ENCODE measurements at regions not wholly inside any gene's neighbourhood (a gene's known extent, or its start where the extent isn't known, plus 50 kb on each side); places are given as distances from the start of the nearest gene placed in this dataset.

DNA sequence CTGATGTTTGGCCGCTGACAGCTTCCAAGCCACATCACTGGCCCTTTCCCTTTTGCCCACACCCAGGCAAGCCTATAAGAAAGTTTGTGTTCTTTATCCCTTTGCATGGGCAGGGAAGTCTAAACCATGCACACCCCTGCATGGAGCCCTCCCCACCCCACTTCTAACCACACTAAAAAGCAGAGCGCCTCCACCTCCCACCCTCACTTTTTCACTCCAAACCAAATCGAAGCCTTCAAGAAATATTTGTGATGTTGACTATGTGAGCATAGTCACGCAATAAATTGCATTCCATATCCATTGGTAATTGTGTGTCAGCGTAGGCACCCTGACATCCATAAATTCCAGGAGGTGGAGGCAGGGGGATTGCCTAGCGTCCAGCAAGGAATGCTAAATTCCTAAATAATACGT, 104.4 kb upstream of the LSM14A start:
- no peaks in the 10 kb centered on the region for H4K20me1 ChIP-seq (ENCODE audit: control insufficient read depth, extremely low read depth, insufficient read depth, low read length)
- no peaks in the 10 kb centered on the region for H3K9me3 ChIP-seq (ENCODE audit: control insufficient read depth, low read depth, low read length)
- no peak overlapping the region for H3K27ac ChIP-seq (ENCODE audit: control insufficient read depth, insufficient read depth, low read length)
- H3K4me3 ChIP-seq (ENCODE audit: control insufficient read depth in 2 of 3, extremely low read depth in 1 of 3, insufficient read depth in 2 of 3, low read depth in 1 of 3, low read length in 3 of 3) = no peak overlapping the region
- no peak overlapping the region for H2AFZ ChIP-seq (ENCODE audit: control insufficient read depth, low read length)
- dilution Hi-C loops (cut with MboI; ENCODE audit: extremely low pct_ligation_motif_present, low sequenced_read_pairs) = no loop called here
- DNase-seq (ENCODE audit: low read depth, low spot score) (no peak), FAIRE-seq (no peak)
- no peaks in the 10 kb centered on the region for H3K9me1 ChIP-seq (ENCODE audit: control insufficient read depth, extremely low read depth, insufficient read depth, low read length)
- no peaks in the 10 kb centered on the region for H3K27me3 ChIP-seq (ENCODE audit: control insufficient read depth, extremely low read depth, insufficient read depth, low read length)
- no peak overlapping the region for H3K4me2 ChIP-seq (ENCODE audit: control insufficient read depth, extremely low read depth, insufficient read depth, low read depth, low read length)
- no peaks in the 10 kb centered on the region for H3K4me1 ChIP-seq (ENCODE audit: control insufficient read depth, extremely low read depth, insufficient read depth, low read length)
- no peak for TF ChIP-seq EZH2 (IDR thresholded peaks at IDR 0.05; ENCODE audit: low read length)
- TF ChIP-seq, protein P1, sequence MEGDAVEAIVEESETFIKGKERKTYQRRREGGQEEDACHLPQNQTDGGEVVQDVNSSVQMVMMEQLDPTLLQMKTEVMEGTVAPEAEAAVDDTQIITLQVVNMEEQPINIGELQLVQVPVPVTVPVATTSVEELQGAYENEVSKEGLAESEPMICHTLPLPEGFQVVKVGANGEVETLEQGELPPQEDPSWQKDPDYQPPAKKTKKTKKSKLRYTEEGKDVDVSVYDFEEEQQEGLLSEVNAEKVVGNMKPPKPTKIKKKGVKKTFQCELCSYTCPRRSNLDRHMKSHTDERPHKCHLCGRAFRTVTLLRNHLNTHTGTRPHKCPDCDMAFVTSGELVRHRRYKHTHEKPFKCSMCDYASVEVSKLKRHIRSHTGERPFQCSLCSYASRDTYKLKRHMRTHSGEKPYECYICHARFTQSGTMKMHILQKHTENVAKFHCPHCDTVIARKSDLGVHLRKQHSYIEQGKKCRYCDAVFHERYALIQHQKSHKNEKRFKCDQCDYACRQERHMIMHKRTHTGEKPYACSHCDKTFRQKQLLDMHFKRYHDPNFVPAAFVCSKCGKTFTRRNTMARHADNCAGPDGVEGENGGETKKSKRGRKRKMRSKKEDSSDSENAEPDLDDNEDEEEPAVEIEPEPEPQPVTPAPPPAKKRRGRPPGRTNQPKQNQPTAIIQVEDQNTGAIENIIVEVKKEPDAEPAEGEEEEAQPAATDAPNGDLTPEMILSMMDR (optimal IDR thresholded peaks at IDR 0.05 in 1 of 3, IDR thresholded peaks at IDR 0.05 in 1 of 3, conservative IDR thresholded peaks at IDR 0.05 in 1 of 3; ENCODE audit: extremely low read depth in 1 of 3, insufficient read depth in 2 of 3, low read length in 3 of 3) = no peak
- no peaks in the 10 kb centered on the region for H3K79me2 ChIP-seq (ENCODE audit: control insufficient read depth, insufficient read depth, low read length)
- H3K9ac ChIP-seq (ENCODE audit: control insufficient read depth, extremely low read depth, insufficient read depth, low read length) = no peak overlapping the region
- H3K36me3 ChIP-seq (ENCODE audit: control insufficient read depth in 2 of 2, extremely low read depth in 1 of 2, insufficient read depth in 2 of 2, low read length in 2 of 2) = no peaks in the 10 kb centered on the region

DNA sequence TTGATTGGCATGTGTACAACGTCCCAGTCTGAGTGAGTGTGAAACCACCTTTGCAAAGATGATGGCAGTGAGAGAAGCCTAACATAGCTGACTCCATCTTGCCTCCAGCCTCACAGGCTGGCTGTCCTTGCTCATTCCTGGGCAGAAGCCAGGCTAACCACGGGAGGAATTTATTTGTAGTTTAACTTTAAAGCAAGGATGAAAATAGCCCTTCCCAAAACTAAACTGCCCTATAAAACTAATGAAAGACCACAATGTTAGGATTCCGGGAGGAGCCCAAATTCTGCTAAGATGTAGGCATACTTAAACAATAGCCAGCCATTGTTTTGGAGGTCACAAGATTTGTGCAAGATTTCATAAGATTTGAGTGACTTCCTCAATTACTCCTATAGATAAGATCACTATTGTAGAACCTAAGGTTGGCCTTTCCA, 96.6 kb upstream of the LSM14A start:
- Histone ChIP-seq H4K20me1 (ENCODE audit: control insufficient read depth, extremely low read depth, insufficient read depth, low read length) (no peaks in the 10 kb centered on the region), H3K9ac (ENCODE audit: control insufficient read depth, extremely low read depth, insufficient read depth, low read length) (no peak overlapping the region), H3K9me1 (ENCODE audit: control insufficient read depth, extremely low read depth, insufficient read depth, low read length) (no peaks in the 10 kb centered on the region), H2AFZ (ENCODE audit: control insufficient read depth, low read length) (no peak overlapping the region), H3K27ac (ENCODE audit: control insufficient read depth, insufficient read depth, low read length) (no peak overlapping the region), H3K36me3 (ENCODE audit: control insufficient read depth in 2 of 2, extremely low read depth in 1 of 2, insufficient read depth in 2 of 2, low read length in 2 of 2) (no peaks in the 10 kb centered on the region), H3K4me3 (ENCODE audit: control insufficient read depth in 2 of 3, extremely low read depth in 1 of 3, insufficient read depth in 2 of 3, low read depth in 1 of 3, low read length in 3 of 3) (no peak overlapping the region), H3K27me3 (ENCODE audit: control insufficient read depth, extremely low read depth, insufficient read depth, low read length) (peaks cover 3% of the 10 kb centered on the region), H3K9me3 (ENCODE audit: control insufficient read depth, low read depth, low read length) (no peaks in the 10 kb centered on the region), H3K79me2 (ENCODE audit: control insufficient read depth, insufficient read depth, low read length) (no peaks in the 10 kb centered on the region), H3K4me2 (ENCODE audit: control insufficient read depth, extremely low read depth, insufficient read depth, low read depth, low read length) (no peak overlapping the region), H3K4me1 (ENCODE audit: control insufficient read depth, extremely low read depth, insufficient read depth, low read length) (no peaks in the 10 kb centered on the region)
- FAIRE-seq = no peak
- TF ChIP-seq EZH2 (IDR thresholded peaks at IDR 0.05; ENCODE audit: low read length) = no peak
- dilution Hi-C loops (cut with MboI; ENCODE audit: extremely low pct_ligation_motif_present, low sequenced_read_pairs) = no loop called here
- no peak for DNase-seq (ENCODE audit: low read depth, low spot score)
